CD1c-positive myeloid dendritic cell (primary cell): ENCODE measurements at regions not wholly inside any gene's neighbourhood (a gene's known extent, or its start where the extent isn't known, plus 50 kb on each side); places are given as distances from the start of the nearest gene placed in this dataset.

Experiments
- DNase-seq: peaks from one replicate; pipeline ENCODE4 v3.0.0-alpha.2; 2016; ENCODE audit errors: extremely low spot score

- no peak for DNase-seq
Observed at GRCh38 chr11:103530257-103530656, 421.0 kb downstream of the DYNC2H1 start.

- DNase-seq, result no peak
Observed at GRCh38 chr11:103532133-103532788, 423.0 kb downstream of the DYNC2H1 start.

- no peak for DNase-seq
Observed at GRCh38 chr11:103534191-103534590, 425.0 kb downstream of the DYNC2H1 start.

GRCh38 chr11:103534959-103535358 lies 425.7 kb downstream of the DYNC2H1 start:
- no peak for DNase-seq

- no peak for DNase-seq
Observed at GRCh38 chr11:103536335-103536722, 427.1 kb downstream of the DYNC2H1 start.

- DNase-seq, result no peak
Observed at GRCh38 chr11:103537904-103538502, 428.8 kb downstream of the DYNC2H1 start.

- DNase-seq, result no peak
Observed at GRCh38 chr11:103539166-103539565, 429.9 kb downstream of the DYNC2H1 start.

GRCh38 chr11:103541186-103541795 lies 432.1 kb downstream of the DYNC2H1 start:
- no peak for DNase-seq

- no peak for DNase-seq
Observed at GRCh38 chr11:103542851-103543250, 433.6 kb downstream of the DYNC2H1 start.

GRCh38 chr11:103543456-103543855 lies 434.2 kb downstream of the DYNC2H1 start:
- DNase-seq, result no peak

GRCh38 chr11:103544874-103545273 lies 435.6 kb downstream of the DYNC2H1 start:
- DNase-seq, result no peak

- no peak for DNase-seq
Observed at GRCh38 chr11:103545551-103545950, 436.3 kb downstream of the DYNC2H1 start.

- DNase-seq, result no peak
Observed at GRCh38 chr11:103546236-103546635, 437.0 kb downstream of the DYNC2H1 start.

- no peak for DNase-seq
Observed at GRCh38 chr11:103547024-103547423, 437.8 kb downstream of the DYNC2H1 start.

- no peak for DNase-seq
Observed at GRCh38 chr11:103547691-103548090, 438.5 kb downstream of the DYNC2H1 start.

- DNase-seq, result no peak
Observed at GRCh38 chr11:103548838-103549237, 439.6 kb downstream of the DYNC2H1 start.

GRCh38 chr11:103550811-103551210 lies 441.6 kb downstream of the DYNC2H1 start:
- no peak for DNase-seq

GRCh38 chr11:103552086-103552485 lies 442.9 kb downstream of the DYNC2H1 start:
- DNase-seq, result no peak

- no peak for DNase-seq
Observed at GRCh38 chr11:103556171-103556570, 446.9 kb downstream of the DYNC2H1 start.

GRCh38 chr11:103566116-103566515 lies 456.9 kb downstream of the DYNC2H1 start:
- DNase-seq, result no peak

GRCh38 chr11:103581760-103582159 lies 454.7 kb upstream of the DDI1 start:
- DNase-seq, result no peak

- no peak for DNase-seq
Observed at GRCh38 chr11:103582351-103582909, 454.0 kb upstream of the DDI1 start.

- DNase-seq, result no peak
Observed at GRCh38 chr11:103584021-103584420, 452.4 kb upstream of the DDI1 start.
